ENCODE measurements at regions not wholly inside any gene's neighbourhood (a gene's known extent, or its start where the extent isn't known, plus 50 kb on each side); places are given as distances from the start of the nearest gene placed in this dataset.
"Not testable (repeated sequence)": the region's sequence is repeated elsewhere in the genome, so short reads cannot be mapped to it uniquely, and the experiment has no call there.

DNA sequence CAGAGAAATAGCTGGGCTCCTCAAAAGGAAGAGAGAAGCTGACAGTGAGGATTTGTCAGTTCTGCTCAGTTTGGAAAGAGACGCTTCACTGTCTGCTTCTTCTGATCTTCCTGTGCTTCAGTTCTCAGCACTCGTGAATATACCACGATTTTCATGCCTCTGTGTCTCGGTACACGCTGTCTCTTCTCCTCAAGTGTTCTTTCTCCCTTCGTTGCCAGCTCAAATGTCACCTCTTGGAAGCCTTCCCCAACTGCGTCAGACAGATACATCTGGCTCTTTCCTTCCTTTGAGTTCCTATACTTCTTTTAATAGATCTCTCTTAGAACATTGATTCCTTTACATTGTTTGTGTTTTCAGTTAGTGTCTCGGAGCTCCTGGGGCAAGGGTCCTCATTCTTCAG is 90.6 kb upstream of the GOLGA6L4 start:
- not testable (repeated sequence) for TF ChIP-seq CTCF (IDR thresholded peaks at IDR 0.05); POLR2AphosphoS5 (IDR thresholded peaks at IDR 0.05; ENCODE audit: low read depth, low read length); RAD21 (IDR thresholded peaks at IDR 0.05; ENCODE audit: low read length); EZH2phosphoT487 (IDR thresholded peaks at IDR 0.05; ENCODE audit: borderline replicate concordance, low read depth); SMC3 (IDR thresholded peaks at IDR 0.05; ENCODE audit: low read depth, low read length)
